Cardiac muscle cell (in vitro differentiated cells and primary cell): ENCODE measurements at regions not wholly inside any gene's neighbourhood (a gene's known extent, or its start where the extent isn't known, plus 50 kb on each side); places are given as distances from the start of the nearest gene placed in this dataset.

Source experiments
- DNase-seq, 2 donors: peaks; one replicate each; pipeline versions ENCODE4 v3.0.0 to v3.0.0-alpha.2; 2010 to 2017; ENCODE audit warnings: low read depth in 1 of 2, low spot score in 1 of 2
- H3K27ac ChIP-seq: fragments of 200-600 bp; sonication (generic); 2 replicates; pipeline ENCODE4 v1.5.1; 2016
- H3K27me3 ChIP-seq: fragments of 200-600 bp; sonication (generic); 2 replicates; pipeline ENCODE4 v1.6.0; 2016; ENCODE audit warnings: control low read depth
- H3K36me3 ChIP-seq: fragments of 200-600 bp; sonication (generic); 2 replicates; pipeline ENCODE4 v1.5.1; 2016; ENCODE audit warnings: control low read depth
- H3K4me1 ChIP-seq: fragments of 200-600 bp; sonication (generic); 2 replicates; pipeline ENCODE4 v1.8.1; 2017; ENCODE audit warnings: low read depth, mild to moderate bottlenecking, mixed run types
- H3K4me3 ChIP-seq: fragments of 200-600 bp; sonication (generic); 2 replicates; pipeline ENCODE4 v1.5.1; 2016; ENCODE audit warnings: mild to moderate bottlenecking
- H3K9me3 ChIP-seq: fragments of 200-600 bp; sonication (generic); 2 replicates; pipeline ENCODE4 v1.5.1; 2017; ENCODE audit warnings: low read depth, mild to moderate bottlenecking, control low read depth
- CTCF ChIP-seq: IDR thresholded peaks from 2 replicates; pipeline ENCODE4 v1.5.1; 2012; ENCODE audit warnings: low read depth, mild to moderate bottlenecking, low read length

- Histone ChIP-seq H3K4me1 (no peaks in the 10 kb centered on the region), H3K27me3 (no peaks in the 10 kb centered on the region), H3K4me3 (no peak overlapping the region), H3K9me3 (no peaks in the 10 kb centered on the region), H3K27ac (no peak overlapping the region), H3K36me3 (no peaks in the 10 kb centered on the region)
- no peak for TF ChIP-seq CTCF
- DNase-seq: no peak
Observed at GRCh38 chr11:19315511-19315910, 74.8 kb upstream of the E2F8 start.

DNA sequence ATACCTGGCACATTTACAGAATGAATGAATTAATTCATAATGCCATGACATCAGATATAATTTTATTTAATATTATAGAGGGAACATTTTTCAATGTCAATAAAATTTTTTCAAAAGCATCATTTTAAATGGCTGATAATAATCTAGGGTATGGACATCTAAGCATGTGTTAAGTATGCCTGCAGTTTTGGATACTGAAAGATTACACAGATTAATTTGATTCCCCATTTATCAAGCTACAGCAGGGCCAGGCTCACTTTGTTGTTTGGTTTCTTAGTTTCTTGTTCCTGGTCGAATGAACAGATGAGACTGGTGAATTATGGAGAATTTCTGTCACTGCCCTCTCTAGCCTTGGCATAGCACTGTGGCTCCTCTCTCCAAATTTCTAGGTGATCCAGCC, 72.4 kb upstream of the E2F8 start:
- DNase-seq: no peak
- no peaks in the 10 kb centered on the region for H3K9me3 ChIP-seq
- H3K4me3 ChIP-seq: no peak overlapping the region
- H3K4me1 ChIP-seq: no peaks in the 10 kb centered on the region
- no peak for TF ChIP-seq CTCF
- H3K27me3 ChIP-seq: no peaks in the 10 kb centered on the region
- H3K27ac ChIP-seq: no peak overlapping the region
- no peaks in the 10 kb centered on the region for H3K36me3 ChIP-seq

GRCh38 chr11:19311308-19312030, 70.7 kb upstream of the E2F8 start:
- Histone ChIP-seq H3K36me3 (no peaks in the 10 kb centered on the region), H3K9me3 (no peaks in the 10 kb centered on the region), H3K4me1 (no peaks in the 10 kb centered on the region), H3K27me3 (no peaks in the 10 kb centered on the region), H3K27ac (no peak overlapping the region), H3K4me3 (no peak overlapping the region)
- TF ChIP-seq CTCF: peak; percentile 95
- peak; percentile 67 to 71 for DNase-seq

DNA sequence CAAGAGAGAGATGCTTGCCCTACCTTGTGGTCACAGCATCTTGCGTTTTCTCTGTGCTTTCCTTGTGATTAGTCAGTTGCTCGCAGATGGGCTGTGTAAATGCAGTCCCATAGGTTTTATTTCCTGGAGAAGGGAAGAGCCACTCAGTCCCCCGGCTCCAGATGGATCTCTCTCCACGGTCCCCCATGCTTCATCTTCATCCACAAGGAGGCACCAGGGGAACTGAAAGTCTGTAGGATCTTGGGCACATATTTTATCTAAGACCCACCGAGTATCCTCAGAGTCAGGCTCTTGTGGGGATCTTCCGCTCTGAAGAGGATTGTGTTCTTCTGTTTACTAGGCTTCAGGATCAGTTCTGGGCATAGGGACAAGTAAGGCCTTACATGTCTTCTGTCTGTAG, 66.8 kb upstream of the E2F8 start:
- Histone ChIP-seq H3K36me3 (no peaks in the 10 kb centered on the region), H3K4me1 (no peaks in the 10 kb centered on the region), H3K4me3 (no peak overlapping the region), H3K27ac (no peak overlapping the region), H3K9me3 (no peaks in the 10 kb centered on the region), H3K27me3 (no peaks in the 10 kb centered on the region)
- no peak for TF ChIP-seq CTCF
- no peak for DNase-seq

DNA sequence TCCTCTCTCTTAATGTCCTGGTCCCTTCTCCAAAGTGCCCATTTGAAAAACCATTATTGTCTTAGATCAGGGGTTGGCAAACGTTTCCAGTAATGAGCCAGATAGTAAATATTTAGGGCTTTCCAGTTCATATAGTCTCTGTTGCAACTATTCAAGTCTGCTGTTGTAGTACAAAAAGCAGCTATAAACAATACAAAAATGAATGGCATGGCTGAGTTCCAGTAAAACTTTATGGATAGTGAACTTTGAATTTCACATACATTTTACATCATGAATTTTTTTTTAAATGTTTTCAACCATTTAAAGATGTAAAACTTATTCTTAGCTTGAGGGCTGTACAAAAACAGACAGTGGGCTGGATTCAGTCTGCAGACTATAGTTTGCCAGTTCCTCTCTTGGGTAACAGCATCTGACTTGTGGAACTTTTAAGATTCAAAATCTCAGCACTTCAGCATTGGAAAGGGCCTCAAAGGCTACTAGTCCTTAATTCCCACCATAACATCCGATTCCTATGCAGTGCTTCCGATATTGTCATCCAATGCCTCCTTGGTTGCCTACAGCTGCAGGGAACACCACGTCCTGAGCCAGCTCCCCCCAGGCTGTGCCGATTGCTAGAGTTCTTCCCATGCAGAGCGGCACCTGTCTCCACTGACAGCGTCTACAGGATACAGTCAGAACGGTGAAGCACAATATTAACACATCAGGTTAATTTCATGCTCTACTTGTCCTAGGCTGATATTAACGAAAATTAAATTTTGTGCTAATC, 65.6 kb upstream of the E2F8 start:
- H3K36me3 ChIP-seq: no peaks in the 10 kb centered on the region
- no peaks in the 10 kb centered on the region for H3K9me3 ChIP-seq
- TF ChIP-seq CTCF: no peak
- no peak overlapping the region for H3K4me3 ChIP-seq
- H3K4me1 ChIP-seq: no peaks in the 10 kb centered on the region
- no peak for DNase-seq
- no peak overlapping the region for H3K27ac ChIP-seq
- H3K27me3 ChIP-seq: no peaks in the 10 kb centered on the region
